Ishikawa (cell line): ENCODE measurements at regions not wholly inside any gene's neighbourhood (a gene's known extent, or its start where the extent isn't known, plus 50 kb on each side); places are given as distances from the start of the nearest gene placed in this dataset.

Experiments used
- CEBPB ChIP-seq: IDR thresholded peaks from 2 replicates; pipeline ENCODE4 v1.6.1; 2012
- CREB1 ChIP-seq: IDR thresholded peaks from 2 replicates; pipeline ENCODE4 v1.6.1; 2012; ENCODE audit warnings: low read depth
- EGR1 ChIP-seq: IDR thresholded peaks from 2 replicates; pipeline ENCODE4 v1.6.1; 2012
- EP300 ChIP-seq: IDR thresholded peaks from 2 replicates; pipeline ENCODE4 v1.6.1; 2012; ENCODE audit warnings: borderline replicate concordance
- FOXM1 ChIP-seq: IDR thresholded peaks from 2 replicates; pipeline ENCODE4 v1.6.1; 2012; ENCODE audit warnings: low read depth, borderline replicate concordance
- NFIC ChIP-seq: IDR thresholded peaks from 2 replicates; pipeline ENCODE4 v1.6.1; 2012
- RAD21 ChIP-seq: IDR thresholded peaks from 2 replicates; pipeline ENCODE4 v1.6.1; 2012; ENCODE audit warnings: low read depth
- TAF1 ChIP-seq: IDR thresholded peaks from 2 replicates; pipeline ENCODE4 v1.6.1; 2012; ENCODE audit warnings: low read depth, mild to moderate bottlenecking
- TCF12 ChIP-seq: IDR thresholded peaks from 2 replicates; pipeline ENCODE4 v1.6.1; 2012; ENCODE audit warnings: low read depth
- TEAD4 ChIP-seq: IDR thresholded peaks from 2 replicates; pipeline ENCODE4 v1.6.1; 2012
- YY1 ChIP-seq: IDR thresholded peaks from 2 replicates; pipeline ENCODE4 v1.6.1; 2012; ENCODE audit warnings: low read depth
- ZBTB7A ChIP-seq: IDR thresholded peaks from 2 replicates; pipeline ENCODE4 v1.6.1; 2012; ENCODE audit warnings: low read depth
- TF ChIP-seq, protein P1 (sequence below): IDR thresholded peaks from 2 replicates; pipeline ENCODE4 v1.6.1; 2012
- TF ChIP-seq, protein P2 (sequence below): IDR thresholded peaks from 2 replicates; pipeline ENCODE4 v1.6.1; 2012
- TF ChIP-seq, protein P3 (sequence below): IDR thresholded peaks from 2 replicates; pipeline ENCODE4 v1.6.1; 2012; ENCODE audit warnings: low read depth, mild to moderate bottlenecking

DNA sequence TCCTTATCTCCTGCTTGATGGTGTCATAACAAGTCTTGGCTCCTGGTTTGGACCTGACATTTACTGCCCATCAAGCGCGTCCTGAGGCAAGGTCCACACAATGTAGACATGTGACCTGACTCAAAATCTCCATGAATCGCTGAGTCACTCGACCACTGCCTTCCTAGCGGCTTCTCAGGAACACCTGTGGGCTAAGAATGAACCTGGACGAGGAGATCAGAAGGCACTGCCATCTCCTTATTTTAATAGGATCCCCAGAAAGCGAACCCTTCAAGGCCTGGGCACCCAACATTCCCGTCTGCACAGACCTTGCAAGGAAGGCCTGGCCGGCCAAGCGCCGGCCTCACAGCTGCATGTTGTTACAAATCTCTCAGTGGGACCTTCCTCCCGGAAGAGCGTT, 60.6 kb upstream of the IRX1 start:
- TF ChIP-seq TCF12, result no peak
- TF ChIP-seq TEAD4, result no peak
- no peak for TF ChIP-seq CREB1
- TF ChIP-seq YY1, result no peak
- no peak for TF ChIP-seq EP300
- no peak for TF ChIP-seq FOXM1
- TF ChIP-seq, protein P1, sequence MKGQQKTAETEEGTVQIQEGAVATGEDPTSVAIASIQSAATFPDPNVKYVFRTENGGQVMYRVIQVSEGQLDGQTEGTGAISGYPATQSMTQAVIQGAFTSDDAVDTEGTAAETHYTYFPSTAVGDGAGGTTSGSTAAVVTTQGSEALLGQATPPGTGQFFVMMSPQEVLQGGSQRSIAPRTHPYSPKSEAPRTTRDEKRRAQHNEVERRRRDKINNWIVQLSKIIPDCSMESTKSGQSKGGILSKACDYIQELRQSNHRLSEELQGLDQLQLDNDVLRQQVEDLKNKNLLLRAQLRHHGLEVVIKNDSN, result no peak
- TF ChIP-seq EGR1, result no peak
- no peak for TF ChIP-seq ZBTB7A
- no peak for TF ChIP-seq TAF1
- no peak for TF ChIP-seq NFIC
- TF ChIP-seq, protein P2, sequence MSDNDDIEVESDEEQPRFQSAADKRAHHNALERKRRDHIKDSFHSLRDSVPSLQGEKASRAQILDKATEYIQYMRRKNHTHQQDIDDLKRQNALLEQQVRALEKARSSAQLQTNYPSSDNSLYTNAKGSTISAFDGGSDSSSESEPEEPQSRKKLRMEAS, result no peak
- TF ChIP-seq RAD21, result no peak
- TF ChIP-seq CEBPB, result no peak
- TF ChIP-seq, protein P3, sequence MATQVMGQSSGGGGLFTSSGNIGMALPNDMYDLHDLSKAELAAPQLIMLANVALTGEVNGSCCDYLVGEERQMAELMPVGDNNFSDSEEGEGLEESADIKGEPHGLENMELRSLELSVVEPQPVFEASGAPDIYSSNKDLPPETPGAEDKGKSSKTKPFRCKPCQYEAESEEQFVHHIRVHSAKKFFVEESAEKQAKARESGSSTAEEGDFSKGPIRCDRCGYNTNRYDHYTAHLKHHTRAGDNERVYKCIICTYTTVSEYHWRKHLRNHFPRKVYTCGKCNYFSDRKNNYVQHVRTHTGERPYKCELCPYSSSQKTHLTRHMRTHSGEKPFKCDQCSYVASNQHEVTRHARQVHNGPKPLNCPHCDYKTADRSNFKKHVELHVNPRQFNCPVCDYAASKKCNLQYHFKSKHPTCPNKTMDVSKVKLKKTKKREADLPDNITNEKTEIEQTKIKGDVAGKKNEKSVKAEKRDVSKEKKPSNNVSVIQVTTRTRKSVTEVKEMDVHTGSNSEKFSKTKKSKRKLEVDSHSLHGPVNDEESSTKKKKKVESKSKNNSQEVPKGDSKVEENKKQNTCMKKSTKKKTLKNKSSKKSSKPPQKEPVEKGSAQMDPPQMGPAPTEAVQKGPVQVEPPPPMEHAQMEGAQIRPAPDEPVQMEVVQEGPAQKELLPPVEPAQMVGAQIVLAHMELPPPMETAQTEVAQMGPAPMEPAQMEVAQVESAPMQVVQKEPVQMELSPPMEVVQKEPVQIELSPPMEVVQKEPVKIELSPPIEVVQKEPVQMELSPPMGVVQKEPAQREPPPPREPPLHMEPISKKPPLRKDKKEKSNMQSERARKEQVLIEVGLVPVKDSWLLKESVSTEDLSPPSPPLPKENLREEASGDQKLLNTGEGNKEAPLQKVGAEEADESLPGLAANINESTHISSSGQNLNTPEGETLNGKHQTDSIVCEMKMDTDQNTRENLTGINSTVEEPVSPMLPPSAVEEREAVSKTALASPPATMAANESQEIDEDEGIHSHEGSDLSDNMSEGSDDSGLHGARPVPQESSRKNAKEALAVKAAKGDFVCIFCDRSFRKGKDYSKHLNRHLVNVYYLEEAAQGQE, result no peak

DNA sequence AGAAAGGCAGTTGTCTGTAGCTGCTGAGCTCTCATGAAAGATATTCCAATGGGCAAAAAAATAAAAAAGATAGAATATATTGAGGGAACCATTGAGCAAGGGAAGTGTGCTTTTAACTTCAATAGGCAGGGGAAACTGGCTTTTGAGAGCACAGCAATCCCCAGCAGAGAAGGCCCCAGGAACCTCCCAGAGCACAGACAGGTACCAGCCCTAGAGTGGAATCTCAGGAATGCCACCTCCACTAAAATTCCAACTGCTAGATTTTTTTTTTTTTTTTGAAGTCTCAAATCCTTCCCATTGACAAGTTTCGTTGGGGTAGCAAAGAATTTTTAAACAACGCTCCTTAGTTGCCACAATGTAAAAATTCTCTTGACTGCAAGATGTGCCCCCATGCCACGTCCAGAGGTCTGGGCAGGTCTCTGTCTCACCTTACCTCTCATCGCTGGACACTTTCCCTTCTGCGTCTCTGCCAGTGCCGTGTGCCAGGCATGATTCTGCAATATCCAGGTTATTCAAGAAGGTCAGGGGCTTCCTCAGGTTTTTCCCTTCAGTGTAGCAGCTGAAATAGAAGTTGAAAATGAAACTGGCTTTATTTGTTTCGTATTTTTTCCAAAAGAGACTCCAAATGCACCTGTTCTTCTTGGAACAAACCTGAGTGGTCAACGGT, 64.2 kb upstream of the IRX1 start:
- no peak for TF ChIP-seq TAF1
- no peak for TF ChIP-seq TCF12
- TF ChIP-seq, protein P1, result no peak
- no peak for TF ChIP-seq RAD21
- TF ChIP-seq EGR1, result no peak
- TF ChIP-seq TEAD4, result peak; percentile 25; the same call in 1 of the 2 replicates
- TF ChIP-seq CEBPB, result no peak
- TF ChIP-seq, protein P3, result no peak

DNA sequence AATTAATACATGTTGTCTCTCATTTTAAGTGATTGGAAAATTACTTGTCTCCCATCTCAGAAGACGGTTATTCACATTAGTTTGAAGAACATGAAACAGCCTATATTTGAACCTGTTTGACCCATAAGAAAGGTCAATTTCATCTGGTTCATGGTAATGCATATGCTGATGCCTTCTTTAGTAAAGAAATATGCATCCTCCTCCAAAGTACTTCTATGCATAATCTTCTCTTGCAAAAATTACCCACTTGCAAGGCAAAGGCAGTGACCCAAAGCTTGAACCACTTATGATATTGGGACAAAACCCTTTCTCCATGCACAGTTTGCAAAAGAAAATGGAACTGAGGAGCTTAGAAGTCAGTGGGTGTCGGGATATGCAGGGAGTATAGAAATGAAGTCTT, 65.4 kb upstream of the IRX1 start:
- no peak for TF ChIP-seq TEAD4
- TF ChIP-seq CREB1, result no peak
- TF ChIP-seq, protein P3, result no peak
- TF ChIP-seq, protein P2, result no peak
- TF ChIP-seq YY1, result no peak
- TF ChIP-seq, protein P1, result no peak
- TF ChIP-seq FOXM1, result no peak
- TF ChIP-seq ZBTB7A, result no peak
- TF ChIP-seq TAF1, result no peak
- TF ChIP-seq EP300, result no peak
- no peak for TF ChIP-seq NFIC
- TF ChIP-seq RAD21, result no peak
- TF ChIP-seq CEBPB, result no peak
- TF ChIP-seq TCF12, result no peak
- TF ChIP-seq EGR1, result no peak

DNA sequence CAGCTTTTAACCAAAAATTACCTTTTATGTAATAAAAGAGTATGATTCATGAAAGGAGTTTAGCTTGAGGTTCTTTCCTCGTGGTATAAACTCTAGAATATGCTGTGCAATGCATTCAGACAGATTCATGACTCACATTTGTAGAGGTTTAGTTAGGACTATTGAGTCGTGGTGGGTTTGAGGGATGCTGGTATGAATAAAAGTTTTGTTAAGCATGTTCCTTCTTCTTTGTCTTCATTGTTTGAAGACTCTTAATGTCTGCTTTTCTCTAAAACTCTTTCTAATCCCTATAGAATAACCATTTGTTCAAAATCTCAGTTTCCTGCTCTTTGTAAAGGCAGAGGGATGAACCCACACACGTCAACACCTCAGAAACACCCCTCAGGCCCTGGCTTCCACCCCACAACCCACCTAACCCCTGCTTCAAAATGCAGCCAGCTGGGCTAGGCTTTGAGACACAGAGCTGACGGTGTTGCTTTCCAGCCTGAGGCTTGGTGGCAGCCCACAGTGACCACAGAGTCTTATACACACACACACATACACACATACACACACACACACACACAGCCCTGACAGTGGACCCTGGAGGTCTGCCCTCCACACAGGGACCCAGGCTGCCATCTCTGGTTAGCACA, 69.0 kb upstream of the IRX1 start:
- TF ChIP-seq FOXM1, result no peak
- TF ChIP-seq EGR1, result no peak
- TF ChIP-seq YY1, result no peak
- no peak for TF ChIP-seq CEBPB
- TF ChIP-seq, protein P2, result no peak
- TF ChIP-seq NFIC, result no peak
- TF ChIP-seq, protein P3, result no peak
- no peak for TF ChIP-seq EP300
- TF ChIP-seq RAD21, result no peak
- no peak for TF ChIP-seq TCF12
- TF ChIP-seq CREB1, result no peak
- TF ChIP-seq TAF1, result no peak
